ENCODE measurements at regions not wholly inside any gene's neighbourhood (a gene's known extent, or its start where the extent isn't known, plus 50 kb on each side); places are given as distances from the start of the nearest gene placed in this dataset.
"Not testable (repeated sequence)": the region's sequence is repeated elsewhere in the genome, so short reads cannot be mapped to it uniquely, and the experiment has no call there.

DNA sequence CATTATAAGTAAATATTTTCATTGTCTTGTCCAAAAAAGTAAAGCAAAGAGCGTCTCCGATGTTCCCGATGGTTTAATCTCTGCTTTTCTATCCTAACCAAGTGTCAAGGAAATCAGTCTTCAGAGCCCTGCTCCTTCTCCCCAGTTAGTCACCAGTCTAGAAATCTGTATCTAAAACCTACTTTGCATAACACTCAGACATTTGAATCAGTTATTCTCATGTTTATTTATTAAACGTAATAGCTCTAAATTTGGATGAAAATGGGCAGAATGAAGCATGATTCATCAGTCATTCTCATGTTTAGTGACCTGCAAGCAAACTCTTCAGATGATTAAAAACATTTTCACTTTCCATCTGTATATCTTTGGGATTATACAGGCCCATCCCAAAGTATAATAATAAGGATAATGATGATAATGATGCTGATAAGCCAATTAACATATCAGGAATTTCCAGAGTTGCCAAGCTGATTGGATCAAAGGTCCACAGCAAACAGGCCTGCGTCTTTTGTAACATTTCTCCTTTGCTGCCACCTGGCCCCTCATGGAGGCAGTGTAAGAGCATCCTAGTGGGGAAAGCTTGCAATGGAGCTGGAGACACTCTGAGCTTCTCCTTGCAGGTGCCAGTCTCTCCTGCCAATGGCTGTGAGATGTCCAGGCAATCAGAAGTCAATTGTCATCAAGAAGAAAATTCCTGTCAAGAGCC is 273.9 kb downstream of the IGSF11 start:
- DNase-seq: no peak

DNA sequence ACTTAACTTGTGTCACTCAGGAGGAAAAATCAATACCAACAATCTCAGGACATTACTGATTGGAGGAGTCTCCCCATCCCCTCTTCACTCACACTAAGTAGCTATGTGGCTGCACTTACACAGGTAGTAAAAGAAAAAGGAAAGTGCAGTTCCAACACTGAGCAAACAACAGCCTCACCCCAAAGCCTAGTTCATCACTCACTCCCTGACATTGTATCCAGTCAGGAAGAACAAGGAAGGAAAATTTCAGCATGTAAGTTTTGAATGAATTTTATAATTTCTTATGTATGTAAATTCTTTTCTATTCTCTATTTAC is 273.4 kb downstream of the IGSF11 start:
- no peak for DNase-seq

DNA sequence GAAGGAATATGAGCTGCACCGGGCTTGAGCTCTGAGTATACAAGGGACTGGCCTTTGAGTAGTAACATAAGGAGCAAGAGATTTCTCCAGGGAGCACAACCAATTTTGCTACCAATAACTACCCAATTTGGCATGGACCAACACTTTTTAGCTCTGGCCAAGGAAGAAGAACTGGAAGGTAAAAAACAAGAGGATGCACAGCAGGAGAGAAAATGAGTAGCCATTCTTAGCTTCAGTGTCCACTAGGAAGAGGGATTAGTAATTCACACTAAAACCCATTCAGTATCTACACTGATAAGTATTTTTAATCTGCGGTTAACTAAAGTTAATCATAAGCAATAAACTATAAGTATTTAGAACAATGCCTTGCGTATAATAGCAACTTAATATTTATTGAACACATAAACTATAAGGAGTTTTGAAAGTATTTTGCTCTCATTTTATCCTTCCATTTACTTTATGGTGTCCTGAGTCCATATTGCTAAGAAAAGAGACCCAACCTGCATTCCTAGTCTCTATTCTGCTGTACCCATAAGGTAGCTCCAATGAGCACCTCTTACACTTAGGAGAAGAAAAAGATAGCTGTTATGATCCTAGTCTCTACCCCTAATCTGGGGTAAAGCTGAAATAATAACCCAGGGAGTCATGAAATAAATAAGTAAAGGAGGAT is 268.9 kb downstream of the IGSF11 start:
- no peak for DNase-seq

DNA sequence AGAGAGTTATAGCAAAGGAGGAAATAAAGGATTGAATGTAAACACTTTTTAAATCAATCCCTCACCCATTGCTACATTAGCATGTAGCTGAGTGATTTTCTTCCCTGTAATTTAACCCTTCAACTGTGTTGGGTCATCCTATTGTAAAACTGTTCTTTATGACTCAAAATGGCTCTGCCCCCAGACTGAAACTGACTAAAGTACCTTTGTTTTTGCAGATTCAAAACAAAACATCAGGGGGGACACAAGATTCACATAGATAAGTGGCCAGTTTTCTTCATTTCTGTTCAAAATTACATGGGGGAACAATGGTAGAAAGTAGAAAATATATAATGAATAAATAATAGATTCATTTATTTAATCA is 268.4 kb downstream of the IGSF11 start:
- no peak for DNase-seq

DNA sequence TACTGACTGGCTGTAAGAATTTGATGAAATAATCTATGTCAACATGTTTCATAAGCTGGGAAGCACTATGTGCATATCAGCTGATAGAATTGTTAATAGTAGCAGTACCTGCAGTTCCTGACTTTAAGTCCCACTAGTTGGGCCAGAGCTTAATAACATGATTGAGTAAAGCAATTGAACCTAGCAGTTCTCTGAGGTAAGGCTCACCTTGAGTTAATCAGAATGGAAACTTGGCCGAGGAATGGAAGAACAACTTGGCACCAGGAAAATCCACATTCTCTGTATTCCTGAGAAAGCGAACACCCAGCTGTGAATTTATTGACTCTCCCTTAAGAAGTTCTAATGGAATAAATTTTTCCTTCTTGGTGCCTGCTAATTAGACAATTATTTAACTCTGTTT is 262.6 kb downstream of the IGSF11 start:
- no peak for DNase-seq

DNA sequence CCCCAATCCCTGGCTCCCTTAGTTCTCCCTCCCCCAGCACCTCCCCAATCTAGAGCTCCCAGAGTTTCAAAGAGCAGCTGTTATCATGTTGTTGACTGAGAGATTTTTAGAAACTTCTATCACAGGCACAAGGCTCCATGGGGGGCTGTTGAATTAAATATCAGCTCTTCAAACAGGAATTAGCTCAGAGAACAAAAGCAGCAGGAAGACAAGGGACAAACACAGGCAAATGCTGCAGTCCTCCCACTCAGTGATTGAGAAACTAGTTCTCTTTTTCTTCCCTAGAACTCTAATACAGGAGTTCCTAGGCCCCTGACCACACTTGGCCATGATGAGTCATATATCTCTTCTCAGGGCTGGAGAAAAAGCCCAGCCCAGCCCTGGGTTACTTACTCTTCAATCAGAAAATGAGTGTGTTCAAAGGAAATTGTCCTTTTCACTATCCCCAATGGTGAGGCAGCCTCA is 262.1 kb downstream of the IGSF11 start:
- DNase-seq: no peak

DNA sequence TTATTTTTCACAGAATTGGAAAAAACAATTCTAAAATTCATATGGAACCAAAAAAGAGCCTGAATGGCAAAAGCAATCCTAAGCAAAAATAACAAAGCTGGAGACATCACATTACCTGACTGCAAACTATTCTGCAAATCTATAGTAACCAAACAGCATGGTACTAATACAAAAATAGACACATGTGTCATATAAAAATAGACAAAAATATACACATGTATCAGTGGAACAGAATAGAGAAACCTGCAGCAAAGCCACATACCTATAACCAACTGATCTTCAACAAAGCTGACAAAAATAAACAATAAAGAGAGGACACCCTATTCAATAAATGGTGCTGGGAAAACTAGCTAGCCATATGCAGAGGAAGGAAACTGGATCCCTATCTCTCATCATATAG is 259.6 kb downstream of the IGSF11 start:
- no peak for DNase-seq

DNA sequence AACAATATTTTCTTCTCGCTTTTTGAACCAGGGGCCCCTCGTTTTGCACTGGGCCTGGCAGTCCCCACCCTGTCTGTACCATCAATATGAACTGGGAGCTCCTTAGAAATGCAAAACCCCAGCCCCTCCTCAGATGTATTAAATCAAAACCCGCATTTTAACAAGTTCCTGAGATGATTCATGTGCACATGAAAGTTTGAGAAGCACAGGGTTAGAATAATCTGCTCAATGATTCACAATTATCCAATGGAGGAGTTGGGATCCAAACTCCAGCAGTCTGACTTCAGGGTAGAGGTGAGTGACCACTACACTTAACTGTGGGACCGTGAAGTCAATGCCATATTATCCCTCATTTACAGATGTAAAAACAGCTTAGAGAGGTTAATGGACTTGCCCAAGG is 256.4 kb downstream of the IGSF11 start:
- no peak for DNase-seq

DNA sequence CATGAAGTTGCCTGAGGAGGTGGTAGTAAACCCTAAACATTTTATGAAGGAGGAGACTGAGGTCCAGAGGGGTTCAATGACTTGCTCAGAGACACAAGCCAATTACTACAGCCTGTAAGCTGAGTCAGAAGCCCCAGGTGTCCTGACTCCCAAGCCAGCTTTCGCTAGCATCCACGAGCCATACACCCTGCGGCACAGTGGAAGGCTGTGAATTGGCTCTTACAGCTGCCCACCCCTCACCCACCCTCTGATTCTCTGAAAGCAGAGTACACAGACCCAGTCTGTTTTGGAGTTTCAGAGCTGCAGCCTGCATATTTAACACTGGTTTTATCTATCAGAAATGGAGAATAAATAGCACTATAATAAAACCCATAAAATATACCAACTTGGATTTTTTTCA is 253.4 kb downstream of the IGSF11 start:
- no peak for DNase-seq

DNA sequence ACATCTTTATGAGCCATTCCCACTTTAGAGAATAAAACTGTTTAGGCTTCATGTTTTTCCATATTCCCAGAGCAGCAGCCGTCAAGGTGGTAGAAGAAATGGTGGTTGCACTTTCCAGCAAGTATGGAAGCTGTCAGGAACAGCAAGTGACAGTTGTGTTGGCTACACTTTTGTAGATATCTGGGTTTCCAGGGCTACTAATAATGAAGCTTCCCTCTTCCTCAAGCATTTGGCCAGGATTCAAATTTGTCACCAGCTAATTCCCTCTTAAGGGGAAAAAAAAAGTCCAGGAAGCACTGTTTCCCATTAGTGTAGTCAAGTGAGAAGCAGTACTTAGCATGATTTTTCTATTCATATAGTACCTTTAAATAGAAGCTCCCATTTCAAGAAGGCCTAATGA is 252.8 kb downstream of the IGSF11 start:
- no peak for DNase-seq

DNA sequence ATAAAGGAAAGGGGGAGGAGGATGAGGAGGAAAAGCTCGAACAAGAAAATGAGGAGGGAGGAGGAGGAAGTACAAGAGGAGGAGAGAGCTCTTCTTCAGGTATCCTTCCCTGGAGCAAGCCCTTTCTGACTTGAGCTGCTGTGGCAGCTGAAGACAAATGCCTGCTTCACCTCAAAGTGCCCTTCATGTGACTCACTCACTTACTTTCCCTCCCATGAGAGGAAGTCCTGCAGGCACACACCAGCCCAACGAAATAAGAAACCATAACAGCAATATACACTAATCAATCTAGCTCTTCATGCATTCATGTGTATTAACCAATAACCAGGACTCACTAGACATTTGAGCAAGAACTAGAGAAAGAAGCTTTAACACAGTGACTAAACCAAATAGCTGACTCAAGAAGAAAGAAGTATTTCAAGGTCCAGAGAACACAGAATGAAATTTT is 251.9 kb downstream of the IGSF11 start:
- DNase-seq: no peak

DNA sequence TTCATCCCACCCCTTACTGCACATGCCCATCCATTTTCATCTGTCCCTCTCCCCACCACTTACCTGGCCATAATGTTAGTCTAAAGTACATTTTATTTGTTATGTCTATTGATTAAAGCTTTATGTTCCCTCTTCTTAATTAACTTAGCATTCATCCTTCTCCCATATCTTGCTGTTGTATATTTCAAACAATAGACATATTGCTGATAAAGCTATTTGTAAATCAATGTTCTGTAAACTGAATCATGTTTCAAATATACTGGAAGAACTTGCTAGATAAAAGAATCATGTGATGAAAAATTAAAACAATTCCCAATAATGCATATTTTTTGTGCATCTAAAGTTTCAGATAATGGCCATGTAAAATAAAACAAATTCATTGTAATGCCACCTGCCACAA is 249.2 kb downstream of the IGSF11 start:
- no peak for DNase-seq

DNA sequence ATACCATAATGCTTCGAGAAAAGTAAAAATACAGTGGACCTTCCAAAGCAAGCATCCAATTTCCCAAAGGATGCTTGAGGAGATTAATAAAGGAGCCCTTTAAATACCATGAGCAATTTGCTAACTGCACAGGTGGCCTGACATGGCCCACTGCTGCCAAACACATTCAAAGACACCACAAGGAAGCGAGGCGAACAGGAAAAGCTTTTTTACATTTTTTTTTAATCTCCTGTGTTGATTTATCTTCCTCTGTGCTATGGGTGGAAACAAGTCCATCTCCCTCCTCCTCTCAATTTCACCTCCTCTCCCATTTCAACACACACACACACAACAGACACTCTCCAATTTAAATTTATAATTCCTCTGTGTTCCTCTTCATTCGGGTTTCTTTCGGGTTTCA is 243.4 kb downstream of the IGSF11 start:
- no peak for DNase-seq

DNA sequence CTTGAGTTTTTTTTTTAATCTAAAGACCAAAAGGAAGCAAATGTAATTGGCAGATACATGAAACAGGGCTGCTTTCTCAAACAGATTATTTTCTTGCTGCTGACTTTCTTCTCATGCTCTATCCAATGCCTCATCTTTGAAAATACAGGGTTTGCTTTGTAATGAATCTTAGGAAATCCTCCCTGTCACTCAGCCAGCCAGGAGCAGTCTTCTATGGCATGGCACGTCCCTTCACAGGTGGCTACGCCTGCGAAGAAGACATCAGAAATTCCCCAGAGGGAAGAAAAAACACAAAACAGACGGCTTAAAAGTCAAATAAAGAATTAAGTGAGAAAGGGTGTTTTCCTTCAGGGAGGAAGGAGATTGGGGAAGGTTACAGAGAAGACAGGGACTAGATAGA is 242.5 kb downstream of the IGSF11 start:
- no peak for DNase-seq

DNA sequence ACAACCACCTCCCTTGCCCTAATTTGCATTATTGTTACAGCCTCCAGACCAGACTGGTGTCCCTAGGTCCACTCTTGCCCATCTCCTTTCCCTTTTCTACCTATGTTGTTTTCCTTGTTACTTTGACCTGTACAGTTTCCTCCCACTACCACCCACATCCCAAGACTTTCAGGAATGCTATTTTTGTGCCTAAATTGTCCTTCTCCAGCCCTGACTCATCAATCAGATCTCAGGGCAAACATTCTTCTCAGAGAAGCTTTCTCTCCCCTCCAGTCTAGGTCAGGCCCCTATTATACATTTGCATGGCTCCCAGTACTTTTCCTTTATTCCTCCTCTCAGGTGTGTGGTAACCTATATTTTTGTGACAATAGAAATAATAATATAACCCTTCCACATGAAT is 241.5 kb downstream of the IGSF11 start:
- DNase-seq: no peak

DNA sequence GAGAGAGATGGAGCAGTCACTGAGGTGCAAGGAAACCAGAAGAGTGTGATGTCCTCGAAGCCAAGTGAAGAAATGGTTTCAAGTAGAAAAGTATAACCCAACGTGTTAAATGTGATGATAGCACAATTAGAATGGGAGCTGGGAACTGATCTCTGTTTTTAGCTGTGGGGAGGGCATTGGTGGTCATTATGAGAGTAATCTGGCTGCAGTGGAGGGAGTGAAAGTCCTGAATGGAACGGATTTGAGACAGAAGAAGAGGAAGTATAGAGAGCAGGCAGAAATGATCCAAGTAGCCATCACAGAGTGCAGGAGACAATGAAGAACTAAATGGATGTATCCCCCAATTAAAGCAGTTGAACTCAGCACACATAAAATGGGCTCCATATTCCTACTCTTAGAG is 235.3 kb downstream of the IGSF11 start:
- DNase-seq: no peak

DNA sequence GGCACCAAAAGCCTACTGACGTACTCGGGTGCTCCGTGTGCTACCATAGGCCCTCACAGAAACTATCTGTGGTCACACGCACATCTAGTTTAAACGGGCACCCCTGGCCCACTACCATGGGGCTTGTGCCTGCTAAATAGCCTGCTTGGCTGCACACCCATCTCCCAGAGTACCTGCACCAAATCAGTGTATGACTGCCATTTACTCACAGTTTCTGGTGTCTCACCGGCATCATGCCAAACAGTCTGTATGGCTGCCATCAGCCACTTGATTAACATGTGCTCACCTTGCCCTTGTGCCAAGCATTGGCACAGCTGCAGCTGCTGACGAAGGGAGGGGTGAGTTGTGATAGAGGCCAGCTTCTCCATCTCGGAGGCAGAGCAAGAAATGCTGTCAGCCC is 232.7 kb downstream of the IGSF11 start:
- no peak for DNase-seq

DNA sequence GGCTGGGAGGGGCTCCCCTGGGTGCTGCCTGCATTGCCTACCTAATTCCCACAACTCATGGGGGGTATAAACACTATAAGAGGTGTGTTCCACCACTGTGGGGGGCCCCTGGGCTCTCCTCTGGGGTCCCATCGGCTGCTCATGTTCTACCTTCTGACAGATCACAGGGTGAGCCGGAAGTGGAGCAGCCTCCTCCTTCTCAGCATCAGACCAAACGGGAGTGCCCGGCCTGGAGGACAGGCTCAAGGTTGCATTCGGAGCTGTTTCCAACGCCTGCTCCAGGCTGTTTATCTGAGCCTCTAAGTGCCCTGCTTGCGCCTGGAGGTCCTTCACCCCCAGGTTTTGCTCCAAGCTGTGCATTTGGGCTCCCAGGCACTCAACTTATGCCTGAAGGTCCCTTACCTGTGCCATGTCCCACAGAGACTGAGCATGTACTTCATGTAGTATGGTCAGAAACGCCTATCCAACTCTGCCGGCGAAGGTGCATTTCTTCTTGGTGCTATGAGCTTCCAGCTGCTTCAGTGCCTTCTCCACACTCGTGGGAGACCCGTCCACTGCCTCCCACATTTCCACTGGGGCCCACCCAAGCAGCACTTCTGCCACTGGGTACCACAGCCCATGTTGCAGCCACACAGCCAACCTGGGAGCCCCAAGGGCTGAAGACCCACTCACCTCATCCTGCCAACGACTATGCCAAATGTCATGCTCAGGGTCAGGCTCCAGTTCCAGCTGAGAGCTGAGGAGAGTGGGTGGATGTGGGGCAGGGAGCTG is 232.1 kb downstream of the IGSF11 start:
- no peak for DNase-seq

DNA sequence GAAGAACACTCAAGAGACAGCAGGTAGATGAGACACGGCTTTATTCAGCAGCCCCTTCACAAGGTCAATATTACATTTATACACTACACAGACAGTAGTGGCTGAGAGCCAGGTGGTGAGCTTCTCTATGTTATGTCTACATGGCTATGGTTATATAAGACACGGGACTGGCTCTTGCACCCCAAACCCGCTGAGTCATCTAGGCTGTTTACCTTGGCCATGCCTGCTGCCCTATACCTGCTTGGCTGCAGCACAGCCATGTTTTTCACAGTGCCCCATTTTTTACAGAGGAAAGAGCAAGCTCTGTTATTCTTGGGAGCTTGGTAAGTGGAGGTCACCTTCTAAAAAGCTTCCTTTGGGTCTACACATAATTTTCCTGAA is 231.6 kb downstream of the IGSF11 start:
- DNase-seq: no peak

DNA sequence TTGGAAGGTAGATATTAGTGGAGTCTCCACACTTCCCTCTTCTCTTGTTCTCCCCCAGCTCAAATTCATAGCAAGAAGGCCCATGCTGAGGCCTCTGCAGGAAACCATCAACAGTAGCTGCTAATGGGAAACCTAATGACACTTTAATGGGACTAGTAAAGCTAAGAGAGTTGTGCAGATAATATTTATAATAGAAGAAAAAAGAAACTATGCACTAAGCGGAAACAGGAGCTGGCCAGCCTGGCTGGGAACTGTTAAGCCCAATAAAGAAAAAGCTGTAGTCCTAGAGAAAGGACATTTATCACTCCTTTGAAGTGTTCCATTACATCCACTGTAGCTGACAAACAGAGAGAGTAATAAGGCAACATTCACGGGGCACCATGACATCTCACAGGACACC is 229.6 kb downstream of the IGSF11 start:
- DNase-seq: no peak

DNA sequence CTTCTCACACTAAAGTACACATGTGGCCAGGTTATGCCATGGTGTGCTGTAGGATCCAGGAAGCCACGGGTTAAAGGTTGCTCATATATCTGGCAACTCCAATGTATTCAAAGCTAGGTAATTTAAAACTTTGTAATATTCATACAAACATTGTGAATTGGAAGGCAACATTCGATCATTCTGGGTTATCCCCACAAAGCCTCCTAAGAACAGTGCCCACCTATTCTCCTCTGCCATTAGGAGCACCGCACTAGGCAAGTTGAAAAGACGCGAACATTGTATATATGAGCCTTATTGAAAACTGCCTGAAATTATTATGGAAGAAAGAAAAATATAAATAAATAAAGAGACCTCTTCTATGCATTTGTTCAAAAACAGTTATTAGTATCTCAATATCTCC is 228.2 kb downstream of the IGSF11 start:
- DNase-seq: no peak

DNA sequence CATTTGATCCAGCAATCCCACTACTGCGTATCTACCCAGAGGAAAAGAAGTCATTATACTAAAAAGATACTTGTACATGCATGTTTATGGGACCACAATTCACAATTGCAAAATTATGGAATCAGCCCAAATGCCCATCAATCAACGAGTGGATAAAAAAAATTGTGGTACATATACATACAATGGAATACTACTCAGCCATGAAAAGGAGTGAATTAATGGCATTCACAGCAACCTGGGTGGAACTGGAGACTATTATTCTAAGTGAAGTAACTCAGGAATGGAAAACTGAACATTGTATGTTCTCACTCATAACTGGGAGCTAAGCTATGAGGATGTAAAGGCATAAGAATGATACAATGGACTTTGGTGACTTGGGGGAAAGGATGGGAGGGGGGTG is 227.3 kb downstream of the IGSF11 start:
- DNase-seq: not testable (repeated sequence)

DNA sequence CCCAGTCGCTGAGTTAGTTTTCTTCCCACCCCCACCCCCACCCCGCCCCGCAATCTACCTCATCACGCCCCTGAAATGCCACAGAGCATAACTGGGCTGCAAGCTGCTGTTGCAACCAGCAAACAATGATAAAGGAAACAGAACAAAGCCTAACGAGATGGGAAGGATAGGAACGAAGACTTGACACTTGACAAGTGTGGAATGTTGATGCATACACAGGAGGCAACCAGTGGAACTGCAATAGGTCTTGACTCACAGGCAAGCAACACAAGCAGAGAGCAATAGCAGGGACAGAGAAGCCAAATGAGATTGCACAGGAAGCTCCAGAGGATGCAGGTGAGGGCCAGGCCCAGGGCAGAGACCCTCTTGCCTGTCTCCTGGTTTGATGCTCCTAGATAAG is 225.9 kb downstream of the IGSF11 start:
- no peak for DNase-seq

Data from effector CD4-positive, alpha-beta T cell (primary cell).